Skeletal muscle satellite cell (primary cell): ENCODE measurements at regions not wholly inside any gene's neighbourhood (a gene's known extent, or its start where the extent isn't known, plus 50 kb on each side); places are given as distances from the start of the nearest gene placed in this dataset.
"Not testable (repeated sequence)": the region's sequence is repeated elsewhere in the genome, so short reads cannot be mapped to it uniquely, and the experiment has no call there.

Source experiments
- H3K27me3 ChIP-seq: 2 replicates; pipeline ENCODE4 v1.7.0; 2013; ENCODE audit warnings: low read length; ENCODE audit not compliant: control insufficient read depth, insufficient read depth
- H3K36me3 ChIP-seq: 2 replicates; pipeline ENCODE4 v1.7.0; 2013; ENCODE audit warnings: mild to moderate bottlenecking, control low read depth, low read length; ENCODE audit not compliant: insufficient read depth
- H3K4me1 ChIP-seq: 2 replicates; pipeline ENCODE4 v1.7.0; 2013; ENCODE audit warnings: low read length; ENCODE audit not compliant: control insufficient read depth, insufficient read depth
- H3K4me2 ChIP-seq: 2 replicates; pipeline ENCODE4 v1.7.0; 2013; ENCODE audit warnings: mild to moderate bottlenecking, low read length
- H3K4me3 ChIP-seq: 2 replicates; pipeline ENCODE4 v1.7.0; 2013; ENCODE audit warnings: low read length
- H3K9ac ChIP-seq: 2 replicates; pipeline ENCODE4 v1.7.0; 2013; ENCODE audit warnings: mild to moderate bottlenecking, low read depth, low read length, moderate library complexity
- H3K9me3 ChIP-seq: replicated peaks from 2 replicates; pipeline ENCODE4 v1.7.0; 2013; ENCODE audit warnings: mild to moderate bottlenecking, control low read depth, low read length

DNA sequence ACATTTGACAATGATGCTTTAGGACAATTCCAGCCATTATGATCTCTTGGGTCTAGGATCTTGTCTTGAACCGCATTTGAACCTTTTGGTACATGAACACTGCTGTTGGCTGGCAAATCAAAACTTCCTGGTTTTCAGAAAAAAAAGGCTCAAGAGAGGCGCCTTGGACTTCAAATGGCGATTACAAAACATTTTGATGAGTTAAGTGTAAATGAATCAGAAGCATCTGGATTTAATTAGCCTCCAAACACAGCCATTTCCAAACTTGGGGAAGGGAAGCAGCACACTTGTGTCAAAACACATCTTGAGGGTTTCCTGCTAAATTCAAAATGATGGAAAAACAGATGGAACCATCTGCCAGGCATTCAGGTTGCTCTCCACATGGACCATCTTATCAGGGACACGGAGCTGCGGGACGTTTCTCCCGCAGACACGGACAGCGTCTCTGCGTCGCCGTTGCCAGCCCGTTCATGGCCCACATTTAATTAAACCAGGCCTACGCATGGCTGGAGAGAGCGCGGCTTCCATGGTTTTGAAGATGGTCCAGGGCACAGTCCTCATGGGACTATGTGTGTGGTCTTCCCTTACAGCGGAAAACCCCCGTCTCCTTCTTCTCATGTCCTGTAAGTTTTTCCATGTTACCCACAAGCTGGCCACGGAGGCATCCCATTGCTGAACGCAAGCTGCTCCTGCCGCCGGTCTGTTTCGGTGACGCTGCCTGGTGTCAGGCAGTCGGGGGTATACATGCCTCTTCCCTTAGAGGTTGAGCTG is 55.8 kb upstream of the PTCH1 start:
- peaks cover 15% of the 10 kb centered on the region for H3K27me3 ChIP-seq
- no peaks in the 10 kb centered on the region for H3K36me3 ChIP-seq
- no peak overlapping the region for H3K4me3 ChIP-seq
- no peaks in the 10 kb centered on the region for H3K9me3 ChIP-seq
- H3K4me1 ChIP-seq: peaks cover 10% of the 10 kb centered on the region
- no peak overlapping the region for H3K9ac ChIP-seq
- H3K4me2 ChIP-seq: no peak overlapping the region

DNA sequence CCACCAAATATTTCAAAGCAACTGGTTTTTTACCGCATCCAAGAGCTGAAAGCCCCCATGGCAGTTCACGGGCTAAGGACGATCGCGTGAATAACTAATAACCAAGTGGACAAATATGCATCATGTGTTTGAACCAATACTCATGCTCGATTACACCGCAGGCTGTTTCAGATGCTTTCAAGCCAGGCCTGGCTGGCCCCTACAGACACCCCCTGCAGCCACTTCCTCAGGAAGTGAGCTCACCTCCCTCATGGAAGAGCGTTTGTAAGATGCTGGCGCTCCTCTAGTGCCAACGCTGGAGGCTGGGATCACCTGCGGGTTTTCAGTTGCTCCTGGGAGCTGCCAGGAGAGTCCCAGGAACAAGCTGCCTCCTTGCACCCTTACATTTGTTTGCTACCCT is 53.9 kb upstream of the PTCH1 start:
- H3K4me3 ChIP-seq: no peak overlapping the region
- H3K9ac ChIP-seq: no peak overlapping the region
- H3K36me3 ChIP-seq: no peaks in the 10 kb centered on the region
- H3K27me3 ChIP-seq: peaks cover 15% of the 10 kb centered on the region
- peaks cover 10% of the 10 kb centered on the region for H3K4me1 ChIP-seq
- H3K9me3 ChIP-seq: no peaks in the 10 kb centered on the region
- H3K4me2 ChIP-seq: peak overlapping the region; percentile 95

DNA sequence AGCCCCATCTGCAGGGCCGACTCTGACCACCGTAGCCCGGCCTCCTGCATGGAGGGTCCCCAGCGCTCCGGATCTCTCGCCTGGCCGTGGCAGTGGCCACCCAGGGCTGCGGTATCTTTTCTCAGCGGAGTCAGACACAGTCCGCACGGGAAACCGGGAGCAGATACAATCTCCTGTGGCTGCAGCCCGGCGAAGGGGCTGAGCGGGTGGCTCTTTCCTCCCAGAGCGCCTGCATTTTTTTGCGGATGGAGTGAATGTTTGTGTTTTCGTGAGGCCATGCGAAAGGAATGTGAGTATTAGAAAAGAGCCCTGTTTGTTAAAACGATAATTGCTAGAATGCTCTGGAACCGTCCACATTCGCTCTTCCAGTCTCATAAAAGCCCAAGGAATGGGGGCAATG is 53.4 kb upstream of the PTCH1 start:
- Histone ChIP-seq H3K4me2 (peak overlapping the region; percentile 95), H3K36me3 (no peaks in the 10 kb centered on the region), H3K9me3 (no peaks in the 10 kb centered on the region), H3K4me1 (peaks cover 10% of the 10 kb centered on the region), H3K9ac (no peak overlapping the region), H3K27me3 (peaks cover 17% of the 10 kb centered on the region), H3K4me3 (peak overlapping the region; percentile 65)

DNA sequence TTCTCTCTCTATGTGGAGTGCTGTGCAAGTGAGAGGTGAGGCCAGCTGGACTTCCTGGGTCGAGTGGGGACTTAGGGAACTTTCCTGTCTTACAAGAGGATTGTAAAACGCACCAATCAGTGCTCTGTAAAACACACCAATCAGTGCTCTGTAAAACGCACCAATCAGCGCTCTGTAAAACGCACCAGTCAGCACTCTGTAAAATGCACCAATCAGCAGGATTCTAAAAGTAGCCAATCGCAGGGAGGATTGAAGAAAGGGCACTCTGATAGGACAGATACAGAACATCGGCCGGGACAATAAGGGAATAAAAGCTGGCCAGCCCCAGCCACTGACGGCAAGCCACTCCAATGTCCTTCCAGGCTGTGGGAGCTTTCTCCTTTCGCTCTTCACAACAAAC is 52.0 kb upstream of the PTCH1 start:
- peaks cover 22% of the 10 kb centered on the region for H3K27me3 ChIP-seq
- not testable (repeated sequence) for H3K9me3 ChIP-seq, H3K4me2 ChIP-seq, H3K36me3 ChIP-seq, H3K9ac ChIP-seq, H3K4me3 ChIP-seq, H3K4me1 ChIP-seq
